ENCODE measurements at regions not wholly inside any gene's neighbourhood (a gene's known extent, or its start where the extent isn't known, plus 50 kb on each side); places are given as distances from the start of the nearest gene placed in this dataset.

- DNase-seq = no peak
- CTCF ChIA-PET = no interaction called here
- Mint-ChIP-seq H3K27me3 (no peaks in the 10 kb centered on the region), H3K9me3 (peaks cover 5 to 8% (median 6%) of the 10 kb centered on the region in 5 donors), H3K36me3 (no peaks in the 10 kb centered on the region), H3K4me1 (no peaks in the 10 kb centered on the region), H3K4me3 (no peak overlapping the region), H3K27ac (no peak overlapping the region)
- no peaks in the 10 kb centered on the region for H3K9me3 ChIP-seq (ENCODE audit: low read length)
- H3K36me3 ChIP-seq (ENCODE audit: insufficient read depth, low read length) = no peaks in the 10 kb centered on the region
- H3K27me3 ChIP-seq (ENCODE audit: insufficient read depth, low read length, poor library complexity, severe bottlenecking) = no peaks in the 10 kb centered on the region
- POLR2A ChIA-PET = no interaction called here
- no peak overlapping the region for H3K27ac ChIP-seq (ENCODE audit: low read depth, low read length)
- H3K4me3 ChIP-seq (ENCODE audit: low read length) = no peak overlapping the region
- H3K4me1 ChIP-seq (ENCODE audit: insufficient read depth, low read length) = no peaks in the 10 kb centered on the region
These were observed 1481.5 kb downstream of the EFNA5 start for GRCh38 chr5:106189121-106189809.

- Mint-ChIP-seq H3K4me3 (no peak overlapping the region), H3K9me3 (peaks cover 5 to 25% (median 6%) of the 10 kb centered on the region in 5 donors), H3K4me1 (no peaks in the 10 kb centered on the region), H3K27me3 (no peaks in the 10 kb centered on the region), H3K27ac (no peak overlapping the region), H3K36me3 (no peaks in the 10 kb centered on the region)
- DNase-seq = no peak
- CTCF ChIA-PET = no interaction called here
- Histone ChIP-seq H3K4me1 (ENCODE audit: insufficient read depth, low read length) (no peaks in the 10 kb centered on the region), H3K4me3 (ENCODE audit: low read length) (no peak overlapping the region), H3K27me3 (ENCODE audit: insufficient read depth, low read length, poor library complexity, severe bottlenecking) (no peaks in the 10 kb centered on the region), H3K27ac (ENCODE audit: low read depth, low read length) (no peak overlapping the region), H3K9me3 (ENCODE audit: low read length) (no peaks in the 10 kb centered on the region), H3K36me3 (ENCODE audit: insufficient read depth, low read length) (no peaks in the 10 kb centered on the region)
- POLR2A ChIA-PET = no interaction called here
These were observed 1485.1 kb downstream of the EFNA5 start for GRCh38 chr5:106185661-106186081.

- peaks cover 0 to 25% (median 5%) of the 10 kb centered on the region in 5 donors for H3K9me3 Mint-ChIP-seq
- H3K4me3 ChIP-seq (ENCODE audit: low read length) = no peak overlapping the region
- POLR2A ChIA-PET = no interaction called here
- no peaks in the 10 kb centered on the region for H3K36me3 ChIP-seq (ENCODE audit: insufficient read depth, low read length)
- H3K9me3 ChIP-seq (ENCODE audit: low read length) = no peaks in the 10 kb centered on the region
- no peaks in the 10 kb centered on the region for H3K27me3 ChIP-seq (ENCODE audit: insufficient read depth, low read length, poor library complexity, severe bottlenecking)
- H3K27ac Mint-ChIP-seq = no peak overlapping the region
- H3K27ac ChIP-seq (ENCODE audit: low read depth, low read length) = no peak overlapping the region
- H3K27me3 Mint-ChIP-seq = no peaks in the 10 kb centered on the region
- H3K4me1 ChIP-seq (ENCODE audit: insufficient read depth, low read length) = no peaks in the 10 kb centered on the region
- CTCF ChIA-PET = no interaction called here
- no peaks in the 10 kb centered on the region for H3K36me3 Mint-ChIP-seq
- no peak overlapping the region for H3K4me3 Mint-ChIP-seq
- DNase-seq = no peak
- no peaks in the 10 kb centered on the region for H3K4me1 Mint-ChIP-seq
These were observed 1495.8 kb downstream of the EFNA5 start for GRCh38 chr5:106174903-106175302.

- no peak for DNase-seq
- H3K4me1 ChIP-seq (ENCODE audit: insufficient read depth, low read length) = no peaks in the 10 kb centered on the region
- no peak overlapping the region for H3K4me3 ChIP-seq (ENCODE audit: low read length)
- no peaks in the 10 kb centered on the region for H3K9me3 ChIP-seq (ENCODE audit: low read length)
- no peaks in the 10 kb centered on the region for H3K27me3 ChIP-seq (ENCODE audit: insufficient read depth, low read length, poor library complexity, severe bottlenecking)
- CTCF ChIA-PET = no interaction called here
- Mint-ChIP-seq H3K27ac (no peak overlapping the region), H3K27me3 (no peaks in the 10 kb centered on the region), H3K4me3 (no peak overlapping the region), H3K4me1 (no peaks in the 10 kb centered on the region), H3K9me3 (peaks cover 0 to 24% (median 8%) of the 10 kb centered on the region in 5 donors), H3K36me3 (no peaks in the 10 kb centered on the region)
- H3K36me3 ChIP-seq (ENCODE audit: insufficient read depth, low read length) = no peaks in the 10 kb centered on the region
- POLR2A ChIA-PET = no interaction called here
- H3K27ac ChIP-seq (ENCODE audit: low read depth, low read length) = no peak overlapping the region
These were observed 1497.8 kb downstream of the EFNA5 start for GRCh38 chr5:106172681-106173532.

- H3K36me3 Mint-ChIP-seq = no peaks in the 10 kb centered on the region
- CTCF ChIA-PET = no interaction called here
- H3K27ac Mint-ChIP-seq = no peak overlapping the region
These were observed 1499.0 kb downstream of the EFNA5 start for GRCh38 chr5:106171708-106172107.

GRCh38 chr5:106171132-106171531, 1499.6 kb downstream of the EFNA5 start:
- H3K4me1 Mint-ChIP-seq = no peaks in the 10 kb centered on the region
- H3K4me1 ChIP-seq (ENCODE audit: insufficient read depth, low read length) = no peaks in the 10 kb centered on the region
- no peak for DNase-seq
- no peaks in the 10 kb centered on the region for H3K27me3 ChIP-seq (ENCODE audit: insufficient read depth, low read length, poor library complexity, severe bottlenecking)
- CTCF ChIA-PET = no interaction called here
- no peaks in the 10 kb centered on the region for H3K36me3 Mint-ChIP-seq
- peaks cover 0 to 19% (median 9%) of the 10 kb centered on the region in 5 donors for H3K9me3 Mint-ChIP-seq
- no peaks in the 10 kb centered on the region for H3K9me3 ChIP-seq (ENCODE audit: low read length)
- no peak overlapping the region for H3K27ac ChIP-seq (ENCODE audit: low read depth, low read length)
- no peak overlapping the region for H3K27ac Mint-ChIP-seq
- H3K36me3 ChIP-seq (ENCODE audit: insufficient read depth, low read length) = no peaks in the 10 kb centered on the region
- H3K27me3 Mint-ChIP-seq = no peaks in the 10 kb centered on the region
- H3K4me3 ChIP-seq (ENCODE audit: low read length) = no peak overlapping the region
- H3K4me3 Mint-ChIP-seq = no peak overlapping the region
- POLR2A ChIA-PET = no interaction called here

More at GRCh38 chr5:106171708-106172107, 1499.0 kb downstream of the EFNA5 start:
- Mint-ChIP-seq H3K4me1 (no peaks in the 10 kb centered on the region), H3K27me3 (no peaks in the 10 kb centered on the region), H3K9me3 (peaks cover 0 to 19% (median 8%) of the 10 kb centered on the region in 5 donors), H3K4me3 (no peak overlapping the region)
- H3K9me3 ChIP-seq (ENCODE audit: low read length) = no peaks in the 10 kb centered on the region
- H3K27me3 ChIP-seq (ENCODE audit: insufficient read depth, low read length, poor library complexity, severe bottlenecking) = no peaks in the 10 kb centered on the region
- H3K36me3 ChIP-seq (ENCODE audit: insufficient read depth, low read length) = no peaks in the 10 kb centered on the region
- H3K27ac ChIP-seq (ENCODE audit: low read depth, low read length) = no peak overlapping the region
- no peak overlapping the region for H3K4me3 ChIP-seq (ENCODE audit: low read length)
- no peak for DNase-seq
- no peaks in the 10 kb centered on the region for H3K4me1 ChIP-seq (ENCODE audit: insufficient read depth, low read length)
- POLR2A ChIA-PET = no interaction called here

GRCh38 chr5:106167766-106168165, 1503.0 kb downstream of the EFNA5 start:
- Mint-ChIP-seq H3K4me3 (no peak overlapping the region), H3K36me3 (no peaks in the 10 kb centered on the region), H3K27me3 (no peaks in the 10 kb centered on the region), H3K9me3 (peaks cover 0 to 14% (median 8%) of the 10 kb centered on the region in 5 donors), H3K4me1 (no peaks in the 10 kb centered on the region), H3K27ac (no peak overlapping the region)
- Histone ChIP-seq H3K4me3 (ENCODE audit: low read length) (no peak overlapping the region), H3K27me3 (ENCODE audit: insufficient read depth, low read length, poor library complexity, severe bottlenecking) (no peaks in the 10 kb centered on the region), H3K27ac (ENCODE audit: low read depth, low read length) (no peak overlapping the region), H3K9me3 (ENCODE audit: low read length) (no peaks in the 10 kb centered on the region), H3K4me1 (ENCODE audit: insufficient read depth, low read length) (no peaks in the 10 kb centered on the region), H3K36me3 (ENCODE audit: insufficient read depth, low read length) (no peaks in the 10 kb centered on the region)
- CTCF ChIA-PET = no interaction called here
- POLR2A ChIA-PET = no interaction called here
- no peak for DNase-seq

- H3K4me3 ChIP-seq (ENCODE audit: low read length) = no peak overlapping the region
- no peak overlapping the region for H3K27ac ChIP-seq (ENCODE audit: low read depth, low read length)
- Mint-ChIP-seq H3K4me1 (no peaks in the 10 kb centered on the region), H3K4me3 (no peak overlapping the region), H3K9me3 (peaks cover 0 to 16% (median 6%) of the 10 kb centered on the region in 5 donors), H3K27me3 (no peaks in the 10 kb centered on the region), H3K27ac (no peak overlapping the region), H3K36me3 (no peaks in the 10 kb centered on the region)
- H3K4me1 ChIP-seq (ENCODE audit: insufficient read depth, low read length) = no peaks in the 10 kb centered on the region
- CTCF ChIA-PET = no interaction called here
- H3K27me3 ChIP-seq (ENCODE audit: insufficient read depth, low read length, poor library complexity, severe bottlenecking) = no peaks in the 10 kb centered on the region
- H3K9me3 ChIP-seq (ENCODE audit: low read length) = no peaks in the 10 kb centered on the region
- DNase-seq = no peak
- no peaks in the 10 kb centered on the region for H3K36me3 ChIP-seq (ENCODE audit: insufficient read depth, low read length)
- POLR2A ChIA-PET = no interaction called here
These were observed 1507.5 kb downstream of the EFNA5 start for GRCh38 chr5:106163233-106163632.

All from CD8-positive, alpha-beta memory T cell (primary cell).